ENCODE measurements at regions not wholly inside any gene's neighbourhood (a gene's known extent, or its start where the extent isn't known, plus 50 kb on each side); places are given as distances from the start of the nearest gene placed in this dataset.

DNA sequence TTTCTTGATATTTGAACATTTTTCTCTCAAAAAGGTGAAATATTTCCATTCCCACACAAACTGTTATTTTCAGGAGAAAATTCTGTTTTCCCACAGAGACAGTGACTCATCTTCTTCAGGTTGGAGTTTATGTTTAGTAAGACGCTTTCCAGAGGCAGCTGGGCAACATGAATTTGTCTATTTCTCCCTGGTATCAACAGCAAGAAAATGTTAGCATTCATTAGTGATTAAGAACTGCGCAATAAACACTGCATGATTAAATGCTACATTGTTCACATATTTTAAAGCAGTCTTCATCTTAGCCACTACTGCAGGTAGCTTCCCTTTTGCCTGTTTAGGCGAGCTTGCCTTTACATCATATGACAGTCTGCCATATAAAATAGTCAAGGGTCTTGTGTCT, 295.7 kb downstream of the C6orf118 start (continued):
- TF ChIP-seq, protein P1, sequence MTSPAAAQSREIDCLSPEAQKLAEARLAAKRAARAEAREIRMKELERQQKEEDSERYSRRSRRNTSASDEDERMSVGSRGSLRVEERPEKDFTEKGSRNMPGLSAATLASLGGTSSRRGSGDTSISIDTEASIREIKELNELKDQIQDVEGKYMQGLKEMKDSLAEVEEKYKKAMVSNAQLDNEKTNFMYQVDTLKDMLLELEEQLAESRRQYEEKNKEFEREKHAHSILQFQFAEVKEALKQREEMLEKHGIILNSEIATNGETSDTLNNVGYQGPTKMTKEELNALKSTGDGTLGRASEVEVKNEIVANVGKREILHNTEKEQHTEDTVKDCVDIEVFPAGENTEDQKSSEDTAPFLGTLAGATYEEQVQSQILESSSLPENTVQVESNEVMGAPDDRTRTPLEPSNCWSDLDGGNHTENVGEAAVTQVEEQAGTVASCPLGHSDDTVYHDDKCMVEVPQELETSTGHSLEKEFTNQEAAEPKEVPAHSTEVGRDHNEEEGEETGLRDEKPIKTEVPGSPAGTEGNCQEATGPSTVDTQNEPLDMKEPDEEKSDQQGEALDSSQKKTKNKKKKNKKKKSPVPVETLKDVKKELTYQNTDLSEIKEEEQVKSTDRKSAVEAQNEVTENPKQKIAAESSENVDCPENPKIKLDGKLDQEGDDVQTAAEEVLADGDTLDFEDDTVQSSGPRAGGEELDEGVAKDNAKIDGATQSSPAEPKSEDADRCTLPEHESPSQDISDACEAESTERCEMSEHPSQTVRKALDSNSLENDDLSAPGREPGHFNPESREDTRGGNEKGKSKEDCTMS (CRISPR knock-in tag; conservative IDR thresholded peaks at IDR 0.05): no peak

DNA sequence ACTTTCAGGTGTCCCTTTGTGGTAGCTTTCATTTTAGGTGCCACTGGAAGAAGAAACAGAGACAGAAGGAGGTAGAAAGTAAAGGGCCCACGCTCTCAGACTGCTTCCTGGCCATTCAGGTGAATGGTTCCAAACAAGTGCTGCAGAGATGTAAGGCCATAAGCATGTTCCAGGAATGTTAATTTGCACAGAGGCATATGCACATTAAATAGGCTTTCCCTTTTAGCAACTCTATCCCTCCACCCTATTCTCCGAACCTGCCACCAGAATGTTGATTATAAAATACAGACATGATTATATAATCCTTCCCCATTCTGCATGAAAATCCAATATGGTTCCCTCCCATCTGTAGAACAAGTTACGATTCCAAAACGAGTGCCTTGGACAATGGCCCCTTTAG, 297.2 kb downstream of the C6orf118 start:
- no peak overlapping the region for H2AFZ ChIP-seq (ENCODE audit: low read length)
- no peaks in the 10 kb centered on the region for H4K20me1 ChIP-seq (ENCODE audit: insufficient read depth, low read length)
- WGBS (ENCODE audit: low lambda C conversion rate): 2% methylated on average over 4 of the region's 4 CpGs
- H3K4me1 ChIP-seq (ENCODE audit: insufficient read depth, low read length): no peaks in the 10 kb centered on the region
- no TSS peak for BruUV-seq (replicated peaks)
- H3K9ac ChIP-seq (ENCODE audit: insufficient read depth, low read depth, low read length): no peak overlapping the region
- ChIA-PET POLR2A (no interaction called here), CTCF (ENCODE audit: low intra/inter-chr PET ratio, low total read pairs) (no interaction called here)
- no peak overlapping the region for H3K4me2 ChIP-seq (ENCODE audit: low read depth, low read length)
- no peak overlapping the region for H3K4me3 ChIP-seq (replicated peaks in 1 of 3; ENCODE audit: insufficient read depth in 1 of 3, low read depth in 2 of 3, low read length in 3 of 3)
- ATAC-seq (no peak), FAIRE-seq (no peak), DNase-seq (ENCODE audit: low spot score) (no peak)
- peaks cover 94% of the 10 kb centered on the region for H3K9me3 ChIP-seq (ENCODE audit: low read length)
- no peak overlapping the region for H3K27ac ChIP-seq (ENCODE audit: extremely low read length, insufficient read depth, low read length)
- no peaks in the 10 kb centered on the region for H3K27me3 ChIP-seq (ENCODE audit: control insufficient read depth in 1 of 2, insufficient read depth in 2 of 2, low read length in 2 of 2)
- no peaks in the 10 kb centered on the region for H3K79me2 ChIP-seq (ENCODE audit: insufficient read depth, low read length)
- in situ Hi-C loops (cut with HindIII; ENCODE audit: extremely low pct_ligation_motif_present, low pct_unique_long_range_greater_than_20kb) (no loop called here), intact Hi-C loops (cut with micrococcal nuclease; ENCODE audit: unreplicated experiment) (no loop called here)
- TF ChIP-seq U2AF2 (IDR thresholded peaks at IDR 0.05; ENCODE audit: low read depth, low read length): no peak
- TF ChIP-seq ZNF12 (CRISPR knock-in tag; IDR thresholded peaks at IDR 0.05): no peak
- TF ChIP-seq, protein P2, sequence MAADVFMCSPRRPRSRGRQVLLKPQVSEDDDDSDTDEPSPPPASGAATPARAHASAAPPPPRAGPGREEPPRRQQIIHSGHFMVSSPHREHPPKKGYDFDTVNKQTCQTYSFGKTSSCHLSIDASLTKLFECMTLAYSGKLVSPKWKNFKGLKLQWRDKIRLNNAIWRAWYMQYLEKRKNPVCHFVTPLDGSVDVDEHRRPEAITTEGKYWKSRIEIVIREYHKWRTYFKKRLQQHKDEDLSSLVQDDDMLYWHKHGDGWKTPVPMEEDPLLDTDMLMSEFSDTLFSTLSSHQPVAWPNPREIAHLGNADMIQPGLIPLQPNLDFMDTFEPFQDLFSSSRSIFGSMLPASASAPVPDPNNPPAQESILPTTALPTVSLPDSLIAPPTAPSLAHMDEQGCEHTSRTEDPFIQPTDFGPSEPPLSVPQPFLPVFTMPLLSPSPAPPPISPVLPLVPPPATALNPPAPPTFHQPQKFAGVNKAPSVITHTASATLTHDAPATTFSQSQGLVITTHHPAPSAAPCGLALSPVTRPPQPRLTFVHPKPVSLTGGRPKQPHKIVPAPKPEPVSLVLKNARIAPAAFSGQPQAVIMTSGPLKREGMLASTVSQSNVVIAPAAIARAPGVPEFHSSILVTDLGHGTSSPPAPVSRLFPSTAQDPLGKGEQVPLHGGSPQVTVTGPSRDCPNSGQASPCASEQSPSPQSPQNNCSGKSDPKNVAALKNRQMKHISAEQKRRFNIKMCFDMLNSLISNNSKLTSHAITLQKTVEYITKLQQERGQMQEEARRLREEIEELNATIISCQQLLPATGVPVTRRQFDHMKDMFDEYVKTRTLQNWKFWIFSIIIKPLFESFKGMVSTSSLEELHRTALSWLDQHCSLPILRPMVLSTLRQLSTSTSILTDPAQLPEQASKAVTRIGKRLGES (CRISPR knock-in tag; IDR thresholded peaks at IDR 0.05; ENCODE audit: borderline replicate concordance): no peak
- TF ChIP-seq, protein P3, sequence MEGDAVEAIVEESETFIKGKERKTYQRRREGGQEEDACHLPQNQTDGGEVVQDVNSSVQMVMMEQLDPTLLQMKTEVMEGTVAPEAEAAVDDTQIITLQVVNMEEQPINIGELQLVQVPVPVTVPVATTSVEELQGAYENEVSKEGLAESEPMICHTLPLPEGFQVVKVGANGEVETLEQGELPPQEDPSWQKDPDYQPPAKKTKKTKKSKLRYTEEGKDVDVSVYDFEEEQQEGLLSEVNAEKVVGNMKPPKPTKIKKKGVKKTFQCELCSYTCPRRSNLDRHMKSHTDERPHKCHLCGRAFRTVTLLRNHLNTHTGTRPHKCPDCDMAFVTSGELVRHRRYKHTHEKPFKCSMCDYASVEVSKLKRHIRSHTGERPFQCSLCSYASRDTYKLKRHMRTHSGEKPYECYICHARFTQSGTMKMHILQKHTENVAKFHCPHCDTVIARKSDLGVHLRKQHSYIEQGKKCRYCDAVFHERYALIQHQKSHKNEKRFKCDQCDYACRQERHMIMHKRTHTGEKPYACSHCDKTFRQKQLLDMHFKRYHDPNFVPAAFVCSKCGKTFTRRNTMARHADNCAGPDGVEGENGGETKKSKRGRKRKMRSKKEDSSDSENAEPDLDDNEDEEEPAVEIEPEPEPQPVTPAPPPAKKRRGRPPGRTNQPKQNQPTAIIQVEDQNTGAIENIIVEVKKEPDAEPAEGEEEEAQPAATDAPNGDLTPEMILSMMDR (CRISPR knock-in tag; IDR thresholded peaks at IDR 0.05): no peak
- no peak for TF ChIP-seq ZNF264 (CRISPR knock-in tag; IDR thresholded peaks at IDR 0.05)
- TF ChIP-seq ZNF570 (CRISPR knock-in tag; IDR thresholded peaks at IDR 0.05; ENCODE audit: borderline replicate concordance): no peak
- no peak for TF ChIP-seq RFXAP (CRISPR knock-in tag; IDR thresholded peaks at IDR 0.05; ENCODE audit: borderline replicate concordance)
- TF ChIP-seq SOX13 (IDR thresholded peaks at IDR 0.05): no peak
- no peak for TF ChIP-seq SOX13 (CRISPR knock-in tag; conservative IDR thresholded peaks at IDR 0.05 in 1 of 2, IDR thresholded peaks at IDR 0.05 in 1 of 2)
- no peaks in the 10 kb centered on the region for H3K36me3 ChIP-seq (replicated peaks in 1 of 2; ENCODE audit: control insufficient read depth in 1 of 2, insufficient read depth in 2 of 2, low read length in 2 of 2)

All from HepG2 (cell line).